ENCODE measurements at regions not wholly inside any gene's neighbourhood (a gene's known extent, or its start where the extent isn't known, plus 50 kb on each side); places are given as distances from the start of the nearest gene placed in this dataset.

DNA sequence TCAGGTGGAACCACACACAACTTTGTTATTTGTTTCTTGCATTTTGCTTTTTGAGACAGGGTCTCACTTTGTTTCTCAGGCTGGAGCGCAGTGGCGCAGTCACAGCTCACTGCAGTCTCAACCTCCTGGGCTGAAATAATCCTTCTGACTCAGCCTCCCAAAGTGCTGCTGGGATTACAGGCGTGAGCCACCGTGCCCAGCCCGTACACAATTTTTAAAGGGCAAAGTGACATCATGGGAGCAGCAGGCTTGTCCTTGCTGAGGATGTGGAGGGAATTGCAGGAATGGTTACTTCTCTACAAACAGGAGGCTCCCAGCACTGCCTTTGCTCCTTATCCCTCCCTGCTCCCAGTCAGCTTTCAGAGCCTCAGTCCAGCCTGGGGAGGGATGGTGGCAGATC lies 355.9 kb upstream of the KLHL29 start:
- TF ChIP-seq, protein P1, sequence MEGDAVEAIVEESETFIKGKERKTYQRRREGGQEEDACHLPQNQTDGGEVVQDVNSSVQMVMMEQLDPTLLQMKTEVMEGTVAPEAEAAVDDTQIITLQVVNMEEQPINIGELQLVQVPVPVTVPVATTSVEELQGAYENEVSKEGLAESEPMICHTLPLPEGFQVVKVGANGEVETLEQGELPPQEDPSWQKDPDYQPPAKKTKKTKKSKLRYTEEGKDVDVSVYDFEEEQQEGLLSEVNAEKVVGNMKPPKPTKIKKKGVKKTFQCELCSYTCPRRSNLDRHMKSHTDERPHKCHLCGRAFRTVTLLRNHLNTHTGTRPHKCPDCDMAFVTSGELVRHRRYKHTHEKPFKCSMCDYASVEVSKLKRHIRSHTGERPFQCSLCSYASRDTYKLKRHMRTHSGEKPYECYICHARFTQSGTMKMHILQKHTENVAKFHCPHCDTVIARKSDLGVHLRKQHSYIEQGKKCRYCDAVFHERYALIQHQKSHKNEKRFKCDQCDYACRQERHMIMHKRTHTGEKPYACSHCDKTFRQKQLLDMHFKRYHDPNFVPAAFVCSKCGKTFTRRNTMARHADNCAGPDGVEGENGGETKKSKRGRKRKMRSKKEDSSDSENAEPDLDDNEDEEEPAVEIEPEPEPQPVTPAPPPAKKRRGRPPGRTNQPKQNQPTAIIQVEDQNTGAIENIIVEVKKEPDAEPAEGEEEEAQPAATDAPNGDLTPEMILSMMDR (IDR thresholded peaks at IDR 0.05): no peak
- TF ChIP-seq POLR2AphosphoS5 (IDR thresholded peaks at IDR 0.05; ENCODE audit: insufficient read depth in 1 of 2, low read depth in 1 of 2): no peak
- TF ChIP-seq POLR2A (IDR thresholded peaks at IDR 0.05): no peak

All from vagina (tissue), 2 donors.